Skeletal muscle tissue (tissue), 3 donors: ENCODE measurements at regions not wholly inside any gene's neighbourhood (a gene's known extent, or its start where the extent isn't known, plus 50 kb on each side); places are given as distances from the start of the nearest gene placed in this dataset.
A peak's percentile ranks its signal among the peaks of the same experiment; 100 is the strongest.

Experiments
- H3K27ac ChIP-seq: one replicate; pipeline ENCODE4 v1.7.0; 2013; ENCODE audit warnings: mild to moderate bottlenecking, low read depth, low read length, inconsistent platforms
- H3K27me3 ChIP-seq, 3 donors: one replicate each; pipeline ENCODE4 v1.7.0; 2013; ENCODE audit warnings: low read length in 3 of 3; ENCODE audit not compliant: control insufficient read depth in 3 of 3, insufficient read depth in 3 of 3
- H3K36me3 ChIP-seq, 3 donors: one replicate each; pipeline ENCODE4 v1.7.0; 2013; ENCODE audit warnings: low read length in 3 of 3; ENCODE audit not compliant: control insufficient read depth in 3 of 3, insufficient read depth in 3 of 3
- H3K4me1 ChIP-seq, 3 donors: one replicate each; pipeline ENCODE4 v1.7.0; 2013; ENCODE audit warnings: low read length in 3 of 3, mild to moderate bottlenecking in 3 of 3; ENCODE audit not compliant: control insufficient read depth in 3 of 3, insufficient read depth in 3 of 3
- H3K4me3 ChIP-seq, 3 donors: one replicate each; pipeline ENCODE4 v1.7.0; 2013; ENCODE audit warnings: low read length in 3 of 3
- H3K9ac ChIP-seq, 3 donors: one replicate each; pipeline ENCODE4 v1.7.0; 2013; ENCODE audit warnings: low read length in 3 of 3, mild to moderate bottlenecking in 3 of 3, moderate library complexity in 2 of 3, low read depth in 1 of 3
- H3K9me3 ChIP-seq, 3 donors: one replicate each; pipeline ENCODE4 v1.7.0; 2013; ENCODE audit warnings: low read length in 3 of 3; ENCODE audit not compliant: control insufficient read depth in 3 of 3
- donor health status: Osteomylitis.

DNA sequence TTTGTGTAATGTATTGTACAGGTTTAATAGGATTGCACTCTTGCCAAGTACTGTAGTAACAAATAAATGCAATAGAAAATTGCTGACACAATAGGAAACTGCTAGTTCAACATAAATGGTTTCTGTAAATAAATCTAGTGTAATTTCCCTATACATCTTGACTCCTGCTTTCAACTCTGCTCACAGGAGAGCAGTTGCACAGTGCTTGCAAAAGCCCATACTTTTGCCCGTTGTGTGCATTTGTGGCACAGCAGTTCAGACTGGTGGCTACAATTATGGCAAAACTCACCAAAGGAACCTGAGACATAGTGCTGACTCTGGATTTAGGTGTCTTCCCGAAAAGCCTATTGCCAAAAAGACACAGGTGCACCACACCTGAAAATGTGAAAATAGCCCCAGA, 953.3 kb upstream of the SLC35B3 start:
- no peak overlapping the region for H3K4me3 ChIP-seq
- no peak overlapping the region for H3K27ac ChIP-seq
- no peaks in the 10 kb centered on the region for H3K36me3 ChIP-seq
- H3K9me3 ChIP-seq: no peaks in the 10 kb centered on the region
- H3K9ac ChIP-seq: no peak overlapping the region
- H3K27me3 ChIP-seq: no peaks in the 10 kb centered on the region
- H3K4me1 ChIP-seq: no peaks in the 10 kb centered on the region

DNA sequence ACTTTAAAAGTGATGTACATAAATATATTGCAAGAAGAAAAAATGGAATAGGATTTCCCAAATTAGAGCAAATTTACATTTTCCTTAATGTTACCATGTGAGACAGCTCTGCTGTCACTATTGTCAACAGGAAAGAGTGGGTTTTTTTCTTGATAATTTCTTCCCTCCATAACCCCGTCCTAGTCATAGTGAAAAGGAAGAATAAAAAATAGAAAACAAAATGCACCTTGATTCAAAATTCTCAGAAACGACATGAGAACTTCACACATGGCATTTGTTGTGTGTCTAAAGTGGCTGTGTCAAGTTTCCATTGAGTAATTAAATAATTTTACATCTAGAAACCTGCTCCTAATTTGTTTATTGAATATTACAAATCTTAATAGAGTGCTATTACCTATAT, 945.2 kb upstream of the SLC35B3 start:
- Histone ChIP-seq H3K27ac (no peak overlapping the region), H3K9ac (no peak overlapping the region), H3K4me3 (no peak overlapping the region), H3K27me3 (no peaks in the 10 kb centered on the region), H3K9me3 (no peaks in the 10 kb centered on the region), H3K36me3 (no peaks in the 10 kb centered on the region), H3K4me1 (no peaks in the 10 kb centered on the region)

DNA sequence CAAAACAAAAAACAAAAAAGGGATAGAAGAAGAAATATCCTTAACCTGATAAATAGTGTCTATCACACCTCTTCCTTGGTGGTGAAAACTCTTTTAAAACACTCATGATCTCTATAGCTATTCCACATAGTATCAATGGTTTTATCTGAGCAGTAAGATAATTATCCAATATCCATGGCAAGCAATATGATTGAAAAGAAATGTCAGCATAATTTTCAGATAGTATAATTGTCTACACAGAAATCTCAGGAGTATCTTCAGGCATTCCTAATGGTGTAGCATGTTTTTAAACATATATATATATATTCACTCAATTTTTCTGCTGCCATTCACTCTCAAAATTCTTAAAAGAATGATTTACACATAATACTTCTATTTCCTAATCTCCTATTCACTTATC, 938.0 kb upstream of the SLC35B3 start:
- H3K4me1 ChIP-seq: no peaks in the 10 kb centered on the region
- no peaks in the 10 kb centered on the region for H3K9me3 ChIP-seq
- H3K27ac ChIP-seq: no peak overlapping the region
- no peak overlapping the region for H3K9ac ChIP-seq
- H3K36me3 ChIP-seq: no peaks in the 10 kb centered on the region
- no peaks in the 10 kb centered on the region for H3K27me3 ChIP-seq
- H3K4me3 ChIP-seq: no peak overlapping the region

DNA sequence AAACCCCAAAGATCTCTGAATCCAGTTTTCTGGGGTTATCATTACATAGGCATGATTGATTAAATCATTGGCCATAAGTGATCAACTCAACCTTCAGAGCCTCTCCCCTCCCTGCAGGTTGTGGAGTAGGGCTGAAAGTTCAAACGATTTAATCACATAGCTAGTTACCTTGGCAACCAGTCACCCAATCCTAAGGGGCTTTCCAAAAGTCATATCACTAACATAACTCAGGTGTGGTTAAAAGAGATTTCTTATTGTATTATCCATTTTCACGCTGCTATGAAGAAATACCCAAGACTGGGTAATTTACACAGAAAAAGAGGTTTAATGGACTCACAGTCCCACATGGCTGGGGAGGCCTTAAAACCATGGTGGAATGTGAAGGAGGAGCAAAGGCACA, 935.1 kb upstream of the SLC35B3 start:
- no peaks in the 10 kb centered on the region for H3K27me3 ChIP-seq
- H3K36me3 ChIP-seq: no peaks in the 10 kb centered on the region
- H3K4me3 ChIP-seq: no peak overlapping the region
- no peak overlapping the region for H3K9ac ChIP-seq
- no peaks in the 10 kb centered on the region for H3K9me3 ChIP-seq
- no peaks in the 10 kb centered on the region for H3K4me1 ChIP-seq
- H3K27ac ChIP-seq: no peak overlapping the region

DNA sequence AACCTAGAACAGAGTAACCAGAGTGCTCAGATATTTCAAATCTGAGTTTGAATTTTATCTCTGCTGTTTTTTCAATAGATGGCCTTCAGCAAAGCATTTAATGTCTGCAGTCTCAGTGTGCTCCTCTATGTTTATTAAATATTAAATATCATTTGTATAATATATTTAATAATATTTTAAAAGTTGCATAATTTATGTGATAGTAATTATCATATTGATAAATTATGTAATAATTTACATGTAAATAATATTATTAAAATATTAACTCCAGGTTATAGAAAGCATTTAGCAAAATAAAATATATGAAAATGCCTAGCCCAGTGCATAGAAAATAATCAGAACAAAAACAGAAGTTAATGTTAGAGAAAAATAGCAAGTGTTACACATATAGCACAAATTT, 930.0 kb upstream of the SLC35B3 start:
- Histone ChIP-seq H3K9me3 (peaks cover 0 to 4% (median 0%) of the 10 kb centered on the region in 3 donors), H3K4me3 (no peak overlapping the region), H3K27ac (no peak overlapping the region), H3K36me3 (no peaks in the 10 kb centered on the region), H3K9ac (no peak overlapping the region), H3K4me1 (peaks cover 0 to 3% (median 0%) of the 10 kb centered on the region in 3 donors), H3K27me3 (no peaks in the 10 kb centered on the region)

DNA sequence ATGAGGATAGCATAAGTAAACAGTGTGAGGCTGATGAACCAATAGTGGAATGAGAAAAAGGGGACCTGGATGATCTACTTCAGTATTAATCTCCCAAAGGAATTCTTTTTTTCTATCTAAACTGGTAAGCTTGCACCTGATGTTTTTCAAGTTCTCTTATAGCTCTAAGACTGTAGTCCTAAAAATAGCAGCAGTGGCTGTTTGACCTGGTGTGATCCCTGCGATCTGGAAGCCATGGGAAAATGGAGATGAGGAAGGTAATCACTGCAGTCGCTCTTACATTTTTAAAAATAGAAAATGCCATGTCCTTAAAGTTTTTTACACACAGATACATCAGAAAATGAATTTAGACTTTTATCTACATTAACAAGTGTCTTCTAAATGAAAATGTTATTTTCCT, 926.4 kb upstream of the SLC35B3 start:
- Histone ChIP-seq H3K9ac (peak overlapping the region in 1 of 3 donors; percentile 25), H3K9me3 (peaks cover 0 to 4% (median 0%) of the 10 kb centered on the region in 3 donors), H3K4me3 (peak overlapping the region in 1 of 3 donors; percentile 10), H3K27ac (peak overlapping the region; percentile 60), H3K27me3 (no peaks in the 10 kb centered on the region), H3K4me1 (peaks cover 0 to 3% (median 0%) of the 10 kb centered on the region in 3 donors), H3K36me3 (no peaks in the 10 kb centered on the region)

DNA sequence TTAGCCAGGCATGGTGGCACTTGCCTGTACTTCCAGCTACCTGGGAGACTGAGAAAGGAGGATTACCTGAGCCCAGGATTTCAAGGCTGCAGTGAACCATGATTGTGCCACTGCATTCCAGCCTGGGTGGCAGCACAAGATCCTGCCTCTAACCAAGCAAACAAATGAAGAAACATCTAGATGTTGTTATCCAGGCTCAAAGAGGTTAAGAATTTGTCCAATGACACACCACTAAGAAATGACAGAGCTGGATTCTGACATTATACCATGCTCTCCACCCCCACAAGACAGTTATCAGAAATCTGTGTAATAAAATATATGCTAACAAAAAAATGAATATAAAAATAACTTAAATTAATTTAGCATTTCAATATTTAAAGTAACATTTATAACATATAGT, 925.5 kb upstream of the SLC35B3 start:
- Histone ChIP-seq H3K27ac (no peak overlapping the region), H3K4me3 (no peak overlapping the region), H3K4me1 (peaks cover 0 to 3% (median 0%) of the 10 kb centered on the region in 3 donors), H3K9me3 (peaks cover 0 to 7% (median 0%) of the 10 kb centered on the region in 3 donors), H3K36me3 (no peaks in the 10 kb centered on the region), H3K9ac (no peak overlapping the region), H3K27me3 (no peaks in the 10 kb centered on the region)

DNA sequence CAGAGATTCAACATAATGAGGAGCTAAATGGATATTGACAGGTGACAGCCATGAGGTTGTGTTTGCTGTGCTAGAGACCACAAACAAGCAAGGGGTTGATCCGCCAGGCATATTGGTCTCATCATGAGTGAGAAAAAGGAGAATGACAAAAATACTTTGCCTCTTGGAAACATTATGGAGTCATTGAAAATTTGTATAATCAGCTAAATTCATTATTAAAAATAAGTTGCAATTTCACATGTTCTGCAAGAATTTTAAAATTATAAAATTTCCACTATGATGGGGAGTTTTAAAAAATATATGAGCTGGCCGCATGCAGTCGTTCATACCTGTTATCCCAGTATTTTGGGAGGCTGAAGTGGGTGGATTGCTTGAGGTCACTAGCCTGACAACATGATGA, 912.3 kb upstream of the SLC35B3 start:
- H3K4me1 ChIP-seq: no peaks in the 10 kb centered on the region
- H3K27me3 ChIP-seq: peaks cover 0 to 2% (median 0%) of the 10 kb centered on the region in 3 donors
- H3K27ac ChIP-seq: no peak overlapping the region
- no peak overlapping the region for H3K9ac ChIP-seq
- H3K36me3 ChIP-seq: no peaks in the 10 kb centered on the region
- no peaks in the 10 kb centered on the region for H3K9me3 ChIP-seq
- no peak overlapping the region for H3K4me3 ChIP-seq

DNA sequence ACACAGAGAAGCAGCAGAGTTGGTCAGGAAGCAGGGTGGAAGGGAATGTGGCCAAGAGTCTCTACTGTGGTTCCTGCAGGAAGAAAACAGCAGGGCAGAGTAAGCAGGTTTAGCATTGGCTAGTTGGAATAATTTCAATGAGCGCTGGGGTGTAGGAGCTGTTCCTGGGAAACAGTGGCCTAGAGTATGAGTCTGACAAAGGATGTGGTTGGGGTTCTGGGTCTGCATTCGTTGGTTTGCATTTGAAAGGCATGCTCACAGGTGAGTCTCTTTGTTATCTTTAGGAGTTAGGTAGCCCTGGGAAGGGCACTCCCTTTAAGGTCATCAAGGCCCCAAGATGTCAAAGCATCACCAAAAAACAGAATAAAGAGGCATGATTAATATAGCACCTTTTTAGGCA, 911.6 kb upstream of the SLC35B3 start:
- Histone ChIP-seq H3K4me1 (no peaks in the 10 kb centered on the region), H3K9me3 (no peaks in the 10 kb centered on the region), H3K27ac (no peak overlapping the region), H3K4me3 (no peak overlapping the region), H3K36me3 (no peaks in the 10 kb centered on the region), H3K9ac (no peak overlapping the region), H3K27me3 (peaks cover 0 to 2% (median 0%) of the 10 kb centered on the region in 3 donors)

DNA sequence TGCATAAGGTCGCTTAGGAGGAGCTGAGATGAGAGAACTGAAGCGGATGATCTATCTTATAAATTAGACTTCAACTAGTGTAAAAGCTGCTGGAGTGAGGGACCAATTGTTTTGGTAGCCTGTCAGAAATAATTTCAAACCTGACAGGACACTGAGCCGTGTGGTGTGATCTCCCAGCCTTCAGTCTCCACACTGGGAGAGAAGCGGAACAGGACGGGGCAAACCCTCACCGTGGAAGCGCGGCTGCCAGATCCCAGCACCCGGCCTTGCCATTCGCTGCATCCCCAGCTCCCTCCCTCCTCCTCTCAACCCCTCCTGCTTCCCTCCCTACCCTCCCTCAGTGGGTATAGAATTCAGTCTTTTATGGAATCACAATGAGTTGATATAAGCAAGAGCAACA, 900.1 kb upstream of the SLC35B3 start:
- no peak overlapping the region for H3K27ac ChIP-seq
- no peaks in the 10 kb centered on the region for H3K4me1 ChIP-seq
- no peaks in the 10 kb centered on the region for H3K27me3 ChIP-seq
- no peaks in the 10 kb centered on the region for H3K36me3 ChIP-seq
- no peaks in the 10 kb centered on the region for H3K9me3 ChIP-seq
- H3K4me3 ChIP-seq: no peak overlapping the region
- H3K9ac ChIP-seq: no peak overlapping the region

DNA sequence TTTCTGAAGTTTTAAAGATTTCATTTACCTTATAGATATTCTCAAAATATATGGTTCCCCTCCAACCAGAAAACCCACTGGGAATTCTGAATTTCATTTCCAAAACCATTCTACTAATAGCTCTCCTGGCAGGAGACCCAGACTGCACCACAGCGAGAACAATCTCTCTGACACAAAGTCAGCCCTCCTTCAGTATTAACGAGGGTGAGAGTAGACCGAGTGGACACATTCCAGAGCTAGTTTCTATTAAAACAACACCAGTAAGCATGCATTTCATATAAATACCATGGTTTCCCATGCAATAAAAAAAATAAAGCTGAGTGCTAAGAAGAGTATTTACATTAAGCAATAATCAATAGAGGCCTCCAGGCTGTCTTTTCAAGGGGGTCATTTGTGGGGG, 899.6 kb upstream of the SLC35B3 start:
- Histone ChIP-seq H3K27ac (no peak overlapping the region), H3K4me1 (no peaks in the 10 kb centered on the region)

More for the DNA sequence above, 899.6 kb upstream of the SLC35B3 start:
- no peak overlapping the region for H3K9ac ChIP-seq
- no peaks in the 10 kb centered on the region for H3K9me3 ChIP-seq
- no peaks in the 10 kb centered on the region for H3K36me3 ChIP-seq
- H3K4me3 ChIP-seq: no peak overlapping the region
- H3K27me3 ChIP-seq: no peaks in the 10 kb centered on the region
